Kidney (tissue), 13 donors: ENCODE measurements at regions not wholly inside any gene's neighbourhood (a gene's known extent, or its start where the extent isn't known, plus 50 kb on each side); places are given as distances from the start of the nearest gene placed in this dataset.

ENCODE experiments used
- DNase-seq, 5 donors: peaks; one replicate each; pipeline ENCODE4 v3.0.0-alpha.2; 2013 to 2020
- FAIRE-seq: peaks from 2 replicates; lab custom pipeline; 2012; peaks lifted over from hg19 to GRCh38; lab: Jason Lieb, UNC
- H3K27ac ChIP-seq, 2 donors: one replicate each; pipeline ENCODE4 v1.7.0; 2013; ENCODE audit warnings: low read depth in 2 of 2, low read length in 2 of 2, inconsistent platforms in 1 of 2
- H3K27me3 ChIP-seq: one replicate; pipeline ENCODE4 v1.7.1; 2013; ENCODE audit warnings: low read length, inconsistent platforms; ENCODE audit not compliant: control insufficient read depth, insufficient read depth
- H3K36me3 ChIP-seq, 3 donors: one replicate each; pipeline versions ENCODE4 v1.7.0 to v1.7.1; 2013; ENCODE audit warnings: low read length in 3 of 3, control low read depth in 1 of 3, inconsistent platforms in 1 of 3; ENCODE audit not compliant: insufficient read depth in 3 of 3, control insufficient read depth in 2 of 3
- H3K4me1 ChIP-seq, 3 donors: one replicate each; pipeline versions ENCODE4 v1.7.0 to v1.7.1; 2013; ENCODE audit warnings: low read length in 3 of 3, inconsistent platforms in 1 of 3, low read depth in 1 of 3; ENCODE audit not compliant: control insufficient read depth in 2 of 3, insufficient read depth in 2 of 3
- H3K4me3 ChIP-seq, 3 donors: one replicate each; pipeline versions ENCODE4 v1.7.0 to v1.8.1; 2013; ENCODE audit warnings: low read length in 3 of 3, control low read depth in 1 of 3, inconsistent platforms in 1 of 3
- H3K9ac ChIP-seq, 3 donors: one replicate each; pipeline versions ENCODE4 v1.7.0 to v1.7.1; 2013; ENCODE audit warnings: low read length in 3 of 3, control low read depth in 1 of 3, inconsistent platforms in 1 of 3
- H3K9me3 ChIP-seq, 3 donors: one replicate each; pipeline versions ENCODE4 v1.7.0 to v1.7.1; 2013; ENCODE audit warnings: low read length in 3 of 3, control low read depth in 1 of 3, inconsistent platforms in 1 of 3; ENCODE audit not compliant: control insufficient read depth in 2 of 3, insufficient read depth in 1 of 3
- CTCF ChIP-seq: IDR thresholded peaks from 3 replicates; pipeline ENCODE4 v1.5.1; 2012; ENCODE audit warnings: mild to moderate bottlenecking, moderate library complexity, borderline replicate concordance; ENCODE audit not compliant: insufficient read depth; ENCODE audit errors: extremely low read depth
- intact Hi-C: fragments of 100-400 bp; cut with DNase I; formaldehyde crosslinking; loops from one replicate; pipeline ENCODE4 v1.11.1; 2022
- donor health status: control.
- donor health status: control.
- donor health status: control.
- donor health status: control.
- donor health status: control.
- donor health status: DM: yes; HTN: yes; CAD: no.
- donor health status: Normal renal cell carcinoma (clear cell type).

DNA sequence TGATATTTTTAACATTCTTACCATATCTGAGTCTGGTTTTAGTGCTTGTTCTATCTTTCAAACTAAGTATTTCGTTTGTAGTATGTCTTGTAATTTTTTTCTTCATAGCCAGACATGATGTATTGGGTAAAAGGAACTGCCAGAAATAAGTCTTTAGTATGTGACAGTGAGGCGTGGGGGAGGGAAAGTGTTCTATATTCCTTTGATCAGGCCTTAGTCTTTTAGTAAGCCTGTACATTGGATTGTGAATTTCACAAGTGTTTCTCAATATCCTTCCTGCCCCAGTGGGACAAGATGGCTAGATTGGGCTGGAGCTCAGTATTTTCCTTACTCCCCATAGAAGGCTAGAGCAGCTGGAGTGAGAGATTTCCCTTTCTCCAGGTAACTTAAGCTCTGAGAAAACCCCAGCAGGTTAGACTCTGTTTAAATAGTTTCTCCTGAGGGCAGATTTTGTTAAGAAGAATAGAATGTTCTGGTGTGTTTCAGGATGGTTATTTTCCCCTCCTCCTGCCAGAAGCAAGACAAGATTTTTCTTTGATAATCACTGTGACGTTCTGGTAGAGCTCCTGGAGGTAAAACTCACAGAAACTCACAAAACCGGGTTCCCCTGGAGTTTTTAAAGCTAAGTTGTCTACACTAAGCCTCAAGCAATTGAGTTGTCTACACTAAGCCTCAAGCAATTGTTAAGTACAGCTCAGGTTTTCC, 140.7 kb upstream of the ARPP21 start:
- Histone ChIP-seq H3K4me1 (peaks cover 3 to 16% (median 3%) of the 10 kb centered on the region in 3 donors), H3K9ac (no peak overlapping the region), H3K36me3 (no peaks in the 10 kb centered on the region), H3K27ac (no peak overlapping the region), H3K27me3 (no peaks in the 10 kb centered on the region), H3K4me3 (no peak overlapping the region), H3K9me3 (no peaks in the 10 kb centered on the region)
- no peak for FAIRE-seq
- TF ChIP-seq CTCF = no peak
- DNase-seq = no peak
- intact Hi-C loops = no loop called here

GRCh38 chr3:35500641-35501350, 138.5 kb upstream of the ARPP21 start:
- H3K9me3 ChIP-seq = no peaks in the 10 kb centered on the region

DNA sequence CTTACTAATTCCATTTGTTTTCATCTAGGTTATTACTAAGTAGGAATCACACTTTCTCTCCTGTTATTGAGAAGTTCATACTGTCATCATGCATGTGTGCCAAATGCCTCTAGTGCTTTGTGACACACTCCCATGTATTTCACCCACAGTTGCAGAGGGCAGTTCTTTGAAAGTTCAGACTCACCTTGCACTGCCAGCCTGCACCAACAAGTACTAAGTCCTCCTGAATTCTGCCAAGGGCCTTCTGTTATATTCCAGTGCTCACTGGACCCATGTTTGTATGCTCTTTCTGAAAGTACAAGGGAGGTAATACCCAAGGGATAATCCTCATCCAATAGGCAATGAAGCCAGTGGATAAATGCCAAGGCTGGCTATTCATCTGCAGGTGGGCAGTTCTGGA, 136.6 kb upstream of the ARPP21 start:
- H3K9ac ChIP-seq = no peak overlapping the region

More at GRCh38 chr3:35500641-35501350, 138.5 kb upstream of the ARPP21 start:
- intact Hi-C loops = no loop called here
- Histone ChIP-seq H3K9ac (no peak overlapping the region), H3K27ac (peak overlapping the region in 1 of 2 donors; percentile 26), H3K36me3 (no peaks in the 10 kb centered on the region), H3K4me1 (peaks cover 3 to 12% (median 3%) of the 10 kb centered on the region in 3 donors), H3K4me3 (peak overlapping the region in 1 of 3 donors; percentile 3), H3K27me3 (no peaks in the 10 kb centered on the region)
- FAIRE-seq (peak; percentile 60), DNase-seq (peak in 2 of 5 donors; percentile 59 to 60)
- no peak for TF ChIP-seq CTCF

More for the DNA sequence above, 136.6 kb upstream of the ARPP21 start:
- TF ChIP-seq CTCF = no peak
- no peak overlapping the region for H3K27ac ChIP-seq
- H3K36me3 ChIP-seq = no peaks in the 10 kb centered on the region
- no peaks in the 10 kb centered on the region for H3K27me3 ChIP-seq
- no peak for FAIRE-seq
- no peaks in the 10 kb centered on the region for H3K9me3 ChIP-seq
- H3K4me3 ChIP-seq = no peak overlapping the region
- intact Hi-C loops = no loop called here
- DNase-seq = no peak
- peaks cover 3 to 12% (median 3%) of the 10 kb centered on the region in 3 donors for H3K4me1 ChIP-seq
